Hematopoietic multipotent progenitor cell treated with erythropoietin and hydrocortisone succinate and interleukin-3 and kit ligand, for 17 days (in vitro differentiated cells): ENCODE measurements at regions not wholly inside any gene's neighbourhood (a gene's known extent, or its start where the extent isn't known, plus 50 kb on each side); places are given as distances from the start of the nearest gene placed in this dataset.

Source experiments
- DNase-seq: peaks from one replicate; pipeline ENCODE4 v3.0.0-alpha.2; 2015; ENCODE audit warnings: low spot score

- DNase-seq, result no peak
Measured at GRCh38 chr3:175865724-175866123, 1006.6 kb downstream of the NAALADL2 start.

DNA sequence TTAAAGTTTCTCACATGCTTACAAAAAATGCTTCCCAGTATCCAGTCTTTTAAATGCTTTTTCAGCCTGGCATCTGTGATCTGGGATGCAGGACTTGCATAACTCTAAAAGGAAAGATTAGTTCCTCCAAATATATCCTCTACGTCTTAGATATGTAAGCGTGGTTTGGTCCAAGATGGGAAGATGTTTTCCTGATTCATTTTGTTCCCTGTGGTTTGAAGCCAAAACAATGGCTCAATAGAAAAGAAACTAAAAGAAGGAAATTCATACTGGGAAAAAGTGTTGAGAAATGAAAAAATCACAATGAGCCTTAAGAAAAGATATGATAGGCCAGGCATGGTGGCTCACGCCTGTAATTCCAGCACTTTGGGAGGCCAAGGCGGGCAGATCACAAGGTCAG, 1002.8 kb downstream of the NAALADL2 start:
- no peak for DNase-seq
